Brain microvascular endothelial cell (primary cell): ENCODE measurements at regions not wholly inside any gene's neighbourhood (a gene's known extent, or its start where the extent isn't known, plus 50 kb on each side); places are given as distances from the start of the nearest gene placed in this dataset.
A peak's percentile ranks its signal among the peaks of the same experiment; 100 is the strongest.

Experiments
- DNase-seq: peaks from one replicate; pipeline ENCODE4 v3.0.0-alpha.2; 2020
- H3K27ac ChIP-seq: fragments of 250-450 bp; sonication (Bioruptor Pico); 2 replicates; pipeline ENCODE4 v1.5.1; 2020; ENCODE audit warnings: mild to moderate bottlenecking, moderate library complexity
- H3K27me3 ChIP-seq: fragments of 250-450 bp; sonication (Bioruptor Pico); replicated peaks from 2 replicates; pipeline ENCODE4 v1.5.1; 2020; ENCODE audit warnings: mild to moderate bottlenecking
- H3K36me3 ChIP-seq: fragments of 250-450 bp; sonication (Bioruptor Pico); replicated peaks from 2 replicates; pipeline ENCODE4 v1.5.1; 2020; ENCODE audit warnings: mild to moderate bottlenecking
- H3K4me3 ChIP-seq: 2 replicates; pipeline ENCODE4 v1.5.1; 2011; ENCODE audit warnings: low read depth, mild to moderate bottlenecking, control low read depth, low read length, moderate library complexity
- in situ Hi-C: cut with HindIII; loops from 2 replicates; pipeline ENCODE4 v1.10.0; 2017; ENCODE audit warnings: low sequenced_read_pairs, low pct_ligation_motif_present
- TF ChIP-seq, protein P1 (sequence below): IDR thresholded peaks from 2 replicates; pipeline ENCODE4 v1.5.1; 2011; ENCODE audit warnings: low read depth, mild to moderate bottlenecking, moderate library complexity, low read length, control low read depth, inconsistent platforms; ENCODE audit errors: missing control alignments

DNA sequence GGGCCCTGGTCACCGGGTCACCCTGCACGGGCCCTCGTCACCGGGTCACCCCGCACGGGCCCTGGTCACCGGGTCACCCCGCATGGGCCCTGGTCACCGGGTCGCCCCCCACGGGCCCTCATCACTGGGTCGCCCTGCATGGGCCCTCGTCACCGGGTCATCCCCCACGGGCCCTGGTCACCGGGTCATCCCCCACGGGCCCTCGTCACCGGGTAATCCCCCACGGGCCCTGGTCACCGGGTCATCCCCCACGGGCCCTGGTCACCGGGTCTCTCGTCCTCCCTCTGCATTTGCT lies 77.6 kb downstream of the RIPK4 start:
- H3K27me3 ChIP-seq = no peaks in the 10 kb centered on the region
- no peak for DNase-seq
- in situ Hi-C loops = no loop called here

DNA sequence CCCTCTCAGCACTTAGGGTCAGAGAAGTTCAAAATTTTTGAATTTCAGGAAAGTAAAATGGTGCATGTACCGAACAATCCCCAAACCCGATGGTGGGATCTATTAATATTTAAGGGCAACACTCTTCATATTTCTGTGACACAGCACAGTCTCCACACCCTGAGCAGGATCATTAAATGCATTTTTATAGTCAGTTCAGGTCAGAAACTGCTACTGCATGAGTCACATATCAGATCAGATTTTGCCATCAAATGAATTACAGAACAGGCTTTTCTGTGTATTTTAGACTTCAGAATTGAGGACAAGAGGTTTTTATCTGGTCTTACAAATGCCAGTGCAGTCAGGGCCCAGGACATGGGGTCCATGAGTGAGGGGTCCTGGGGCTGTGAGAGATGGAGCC lies 79.2 kb downstream of the RIPK4 start:
- in situ Hi-C loops = no loop called here
- Histone ChIP-seq H3K27me3 (no peaks in the 10 kb centered on the region), H3K27ac (no peak overlapping the region), H3K4me3 (no peak overlapping the region), H3K36me3 (no peaks in the 10 kb centered on the region)
- no peak for DNase-seq
- TF ChIP-seq, protein P1, sequence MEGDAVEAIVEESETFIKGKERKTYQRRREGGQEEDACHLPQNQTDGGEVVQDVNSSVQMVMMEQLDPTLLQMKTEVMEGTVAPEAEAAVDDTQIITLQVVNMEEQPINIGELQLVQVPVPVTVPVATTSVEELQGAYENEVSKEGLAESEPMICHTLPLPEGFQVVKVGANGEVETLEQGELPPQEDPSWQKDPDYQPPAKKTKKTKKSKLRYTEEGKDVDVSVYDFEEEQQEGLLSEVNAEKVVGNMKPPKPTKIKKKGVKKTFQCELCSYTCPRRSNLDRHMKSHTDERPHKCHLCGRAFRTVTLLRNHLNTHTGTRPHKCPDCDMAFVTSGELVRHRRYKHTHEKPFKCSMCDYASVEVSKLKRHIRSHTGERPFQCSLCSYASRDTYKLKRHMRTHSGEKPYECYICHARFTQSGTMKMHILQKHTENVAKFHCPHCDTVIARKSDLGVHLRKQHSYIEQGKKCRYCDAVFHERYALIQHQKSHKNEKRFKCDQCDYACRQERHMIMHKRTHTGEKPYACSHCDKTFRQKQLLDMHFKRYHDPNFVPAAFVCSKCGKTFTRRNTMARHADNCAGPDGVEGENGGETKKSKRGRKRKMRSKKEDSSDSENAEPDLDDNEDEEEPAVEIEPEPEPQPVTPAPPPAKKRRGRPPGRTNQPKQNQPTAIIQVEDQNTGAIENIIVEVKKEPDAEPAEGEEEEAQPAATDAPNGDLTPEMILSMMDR = no peak

More for the DNA sequence above, 77.6 kb downstream of the RIPK4 start:
- Histone ChIP-seq H3K4me3 (no peak overlapping the region), H3K27ac (no peak overlapping the region), H3K36me3 (no peaks in the 10 kb centered on the region)
- TF ChIP-seq, protein P1 = no peak

DNA sequence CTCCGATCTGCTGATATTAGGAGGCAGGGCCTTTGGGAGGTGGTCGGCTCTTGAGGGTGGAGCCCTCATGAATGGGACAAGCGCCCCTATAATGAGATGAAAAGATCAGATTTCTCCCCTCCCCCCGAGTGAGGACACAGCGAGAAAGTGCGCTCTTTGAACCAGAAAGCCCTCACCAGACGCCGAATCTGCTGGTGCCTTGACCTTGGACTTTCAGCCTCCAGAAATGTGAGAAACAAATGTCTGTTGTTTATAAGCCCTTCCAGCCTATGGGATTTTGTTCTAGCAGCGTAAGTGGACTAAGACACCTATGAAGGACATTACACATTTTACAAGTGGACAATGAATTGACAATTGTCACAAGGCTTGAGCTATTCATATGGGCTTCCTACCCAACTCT lies 80.2 kb downstream of the RIPK4 start:
- TF ChIP-seq, protein P1 = no peak
- no peak overlapping the region for H3K4me3 ChIP-seq
- in situ Hi-C loops = no loop called here

DNA sequence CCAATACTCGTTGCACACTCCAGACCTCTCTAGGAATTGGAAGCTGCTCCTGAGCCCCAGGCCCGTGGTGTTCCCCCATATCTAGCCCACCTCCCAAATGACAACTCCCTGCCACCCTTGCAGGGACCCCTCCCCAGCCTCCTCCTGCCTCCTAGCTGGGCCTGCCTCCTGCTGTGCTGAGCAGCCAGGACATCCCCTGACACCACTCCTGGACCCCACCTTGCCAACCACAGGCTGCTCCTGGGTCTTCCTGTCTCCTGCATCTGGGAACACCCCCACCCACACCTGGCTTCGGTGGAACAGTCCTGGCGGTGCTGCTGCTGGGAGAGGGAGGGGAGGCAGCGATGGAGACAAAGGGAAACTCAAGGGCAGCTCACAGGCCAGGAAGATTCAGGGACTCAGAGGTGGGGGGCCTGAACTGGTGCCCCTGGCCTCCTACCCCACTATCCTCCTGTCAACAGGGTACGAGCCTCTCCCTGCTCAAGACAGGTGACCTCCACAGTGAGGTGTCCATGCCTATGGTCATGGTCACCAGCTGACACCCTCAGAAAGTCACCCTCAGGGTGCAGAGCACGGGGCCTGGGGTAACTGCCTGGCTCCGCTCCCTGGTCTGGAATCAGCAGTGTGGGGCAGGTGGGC lies 81.2 kb downstream of the RIPK4 start:
- TF ChIP-seq, protein P1 = no peak
- no peak overlapping the region for H3K27ac ChIP-seq
- H3K36me3 ChIP-seq = no peaks in the 10 kb centered on the region
- H3K27me3 ChIP-seq = no peaks in the 10 kb centered on the region
- no peak for DNase-seq
- H3K4me3 ChIP-seq = no peak overlapping the region
- in situ Hi-C loops = no loop called here

More for the DNA sequence above, 80.2 kb downstream of the RIPK4 start:
- Histone ChIP-seq H3K27ac (no peak overlapping the region), H3K36me3 (no peaks in the 10 kb centered on the region), H3K27me3 (no peaks in the 10 kb centered on the region)
- DNase-seq = no peak

DNA sequence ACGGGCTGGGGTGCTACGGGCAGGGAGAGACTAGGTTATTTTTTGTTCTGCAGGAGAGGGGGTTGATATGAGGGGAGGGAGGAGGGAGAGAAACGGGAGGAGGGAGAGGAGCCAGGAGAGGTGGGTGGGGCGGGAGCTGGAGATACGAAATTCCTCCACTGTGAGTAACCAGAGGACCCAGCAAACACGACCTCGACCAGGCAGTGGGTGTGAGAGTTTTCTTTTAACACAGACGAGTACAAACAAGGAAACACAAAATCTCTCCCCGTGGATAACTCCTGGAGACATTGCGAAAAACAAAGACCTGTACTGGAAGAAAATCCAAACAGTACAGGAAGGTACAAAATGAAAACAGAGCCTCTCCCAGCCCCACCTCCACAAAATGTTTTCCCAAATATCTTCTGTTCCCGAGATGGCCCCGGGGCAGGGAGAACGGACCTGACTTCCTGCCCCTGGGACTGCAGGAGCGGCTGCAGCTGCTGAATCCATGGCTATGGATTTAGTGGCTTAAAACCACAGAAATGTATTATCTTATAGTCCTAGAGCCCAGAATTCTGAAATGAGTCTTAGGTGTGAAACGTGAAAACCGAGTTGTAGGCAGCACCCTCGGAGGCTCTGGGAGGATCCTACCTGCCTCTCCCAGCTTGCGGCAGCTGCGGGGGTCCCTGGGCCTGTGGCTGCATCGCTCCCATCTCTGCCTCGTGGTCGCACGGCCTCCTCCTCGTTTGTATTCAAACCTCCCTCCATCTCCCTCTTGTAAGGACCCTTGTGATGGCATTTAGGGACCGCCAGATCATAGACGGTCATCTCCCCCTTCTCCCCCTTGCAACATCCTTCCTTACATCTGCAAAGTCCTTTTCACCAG lies 82.2 kb downstream of the RIPK4 start:
- peak; percentile 47 for DNase-seq
- Histone ChIP-seq H3K4me3 (no peak overlapping the region), H3K36me3 (no peaks in the 10 kb centered on the region), H3K27me3 (no peaks in the 10 kb centered on the region), H3K27ac (no peak overlapping the region)
- TF ChIP-seq, protein P1 = no peak
- in situ Hi-C loops = no loop called here
